Mammary epithelial cell (primary cell): ENCODE measurements at regions not wholly inside any gene's neighbourhood (a gene's known extent, or its start where the extent isn't known, plus 50 kb on each side); places are given as distances from the start of the nearest gene placed in this dataset.

ENCODE experiments used
- CTCF ChIP-seq, 2 donors: IDR thresholded peaks in 1 of 2; conservative IDR thresholded peaks in 1 of 2; 2 replicates each; pipeline ENCODE4 v1.5.1; 2011 to 2012; ENCODE audit warnings: inconsistent platforms in 2 of 2, low read length in 2 of 2, mild to moderate bottlenecking in 2 of 2, control low read depth in 1 of 2, low read depth in 1 of 2; ENCODE audit not compliant: insufficient read depth in 1 of 2; ENCODE audit errors: extremely low read depth in 1 of 2
- EZH2 ChIP-seq: IDR thresholded peaks from 2 replicates; pipeline ENCODE4 v1.6.1; 2012; ENCODE audit warnings: low read length, inconsistent platforms, borderline replicate concordance

- TF ChIP-seq CTCF (conservative IDR thresholded peaks at IDR 0.05 in 1 of 2, IDR thresholded peaks at IDR 0.05 in 1 of 2; ENCODE audit: extremely low read depth in 1 of 2, insufficient read depth in 1 of 2, low read depth in 1 of 2, low read length in 2 of 2), result no peak
- no peak for TF ChIP-seq EZH2
Measured at GRCh38 chr22:26922806-26923205, 265.4 kb downstream of the MIAT start.
